ENCODE measurements at regions not wholly inside any gene's neighbourhood (a gene's known extent, or its start where the extent isn't known, plus 50 kb on each side); places are given as distances from the start of the nearest gene placed in this dataset.
"Not testable (repeated sequence)": the region's sequence is repeated elsewhere in the genome, so short reads cannot be mapped to it uniquely, and the experiment has no call there.

GRCh38 chrX:27321632-27322031, 141.5 kb downstream of the PPP4R3C start:
- 47% methylated on average over 1 of the region's 1 CpG; no CpG with 5 or more reads in 1 of the 2 donors for WGBS, 2 donors (ENCODE audit: low coverage in 1 of 2)
- Histone ChIP-seq H3K9me3 (no peaks in the 10 kb centered on the region), H3K4me1 (no peaks in the 10 kb centered on the region), H3K27me3 (no peaks in the 10 kb centered on the region), H3K36me3 (no peaks in the 10 kb centered on the region), H3K4me3 (no peak overlapping the region), H3K27ac (no peak overlapping the region)
- TF ChIP-seq CTCF (IDR thresholded peaks at IDR 0.05) (no peak), POLR2AphosphoS5 (IDR thresholded peaks at IDR 0.05) (no peak), POLR2A (IDR thresholded peaks at IDR 0.05) (no peak), EP300 (IDR thresholded peaks at IDR 0.05; ENCODE audit: low read depth) (no peak)
- intact Hi-C loops (cut with DNase I; ENCODE audit: low total_unique reads) (no loop called here), in situ Hi-C loops (cut with MboI; ENCODE audit: low pct_ligation_motif_present in 1 of 4, low pct_unique_long_range_greater_than_20kb in 1 of 4, low sequenced_read_pairs in 3 of 4) (no loop called here)
- no peak for DNase-seq

- Histone ChIP-seq H3K4me1 (no peaks in the 10 kb centered on the region), H3K9me3 (no peaks in the 10 kb centered on the region), H3K36me3 (no peaks in the 10 kb centered on the region), H3K27me3 (no peaks in the 10 kb centered on the region), H3K27ac (no peak overlapping the region), H3K4me3 (no peak overlapping the region)
- TF ChIP-seq CTCF (IDR thresholded peaks at IDR 0.05) (no peak), EP300 (IDR thresholded peaks at IDR 0.05; ENCODE audit: low read depth) (no peak), POLR2AphosphoS5 (IDR thresholded peaks at IDR 0.05) (no peak), POLR2A (IDR thresholded peaks at IDR 0.05) (no peak)
- no peak for DNase-seq
- intact Hi-C loops (cut with DNase I; ENCODE audit: low total_unique reads): no loop called here
- in situ Hi-C loops (cut with MboI; ENCODE audit: low pct_ligation_motif_present in 1 of 4, low pct_unique_long_range_greater_than_20kb in 1 of 4, low sequenced_read_pairs in 3 of 4): no loop called here
Measured at GRCh38 chrX:27309406-27309805, 153.7 kb downstream of the PPP4R3C start.

- 45 to 80% methylated on average over 1 of the region's 1 CpG for WGBS, 2 donors (ENCODE audit: low coverage in 1 of 2)
- TF ChIP-seq POLR2AphosphoS5 (IDR thresholded peaks at IDR 0.05): no peak
- no peak for TF ChIP-seq POLR2A (IDR thresholded peaks at IDR 0.05)
- TF ChIP-seq EP300 (IDR thresholded peaks at IDR 0.05; ENCODE audit: low read depth): no peak
- TF ChIP-seq CTCF (IDR thresholded peaks at IDR 0.05): no peak
Measured at GRCh38 chrX:27307546-27307945, 155.6 kb downstream of the PPP4R3C start.

GRCh38 chrX:27292552-27292951, 170.6 kb downstream of the PPP4R3C start:
- H3K4me3 ChIP-seq; H3K9me3 ChIP-seq; in situ Hi-C loops (cut with MboI; ENCODE audit: low pct_ligation_motif_present in 1 of 4, low pct_unique_long_range_greater_than_20kb in 1 of 4, low sequenced_read_pairs in 3 of 4); H3K27me3 ChIP-seq; intact Hi-C loops (cut with DNase I; ENCODE audit: low total_unique reads); DNase-seq; H3K27ac ChIP-seq; H3K4me1 ChIP-seq; H3K36me3 ChIP-seq: not testable (repeated sequence)
- WGBS, 2 donors (ENCODE audit: low coverage in 1 of 2): 71% methylated on average over 6 of the region's 6 CpGs; no CpG with 5 or more reads in 1 of the 2 donors

More at GRCh38 chrX:27307546-27307945, 155.6 kb downstream of the PPP4R3C start:
- no peaks in the 10 kb centered on the region for H3K9me3 ChIP-seq
- no peak overlapping the region for H3K4me3 ChIP-seq
- H3K36me3 ChIP-seq: no peaks in the 10 kb centered on the region
- no peak overlapping the region for H3K27ac ChIP-seq
- H3K27me3 ChIP-seq: no peaks in the 10 kb centered on the region
- no peaks in the 10 kb centered on the region for H3K4me1 ChIP-seq
- no peak for DNase-seq
- intact Hi-C loops (cut with DNase I; ENCODE audit: low total_unique reads) (no loop called here), in situ Hi-C loops (cut with MboI; ENCODE audit: low pct_ligation_motif_present in 1 of 4, low pct_unique_long_range_greater_than_20kb in 1 of 4, low sequenced_read_pairs in 3 of 4) (no loop called here)

- 63% methylated on average over 5 of the region's 5 CpGs; no CpG with 5 or more reads in 1 of the 2 donors for WGBS, 2 donors (ENCODE audit: low coverage in 1 of 2)
- H3K4me1 ChIP-seq: no peaks in the 10 kb centered on the region
- H3K27ac ChIP-seq: no peak overlapping the region
- intact Hi-C loops (cut with DNase I; ENCODE audit: low total_unique reads): no loop called here
- no peaks in the 10 kb centered on the region for H3K27me3 ChIP-seq
- no peak for DNase-seq
- no peak for TF ChIP-seq POLR2AphosphoS5 (IDR thresholded peaks at IDR 0.05)
- TF ChIP-seq EP300 (IDR thresholded peaks at IDR 0.05; ENCODE audit: low read depth): no peak
- in situ Hi-C loops (cut with MboI; ENCODE audit: low pct_ligation_motif_present in 1 of 4, low pct_unique_long_range_greater_than_20kb in 1 of 4, low sequenced_read_pairs in 3 of 4): no loop called here
- H3K36me3 ChIP-seq: no peaks in the 10 kb centered on the region
- no peaks in the 10 kb centered on the region for H3K9me3 ChIP-seq
- no peak overlapping the region for H3K4me3 ChIP-seq
Measured at GRCh38 chrX:27276751-27277150, 186.4 kb downstream of the PPP4R3C start.

Measured in transverse colon (tissue), 4 donors.